Psoas muscle (tissue), 7 donors: ENCODE measurements at regions not wholly inside any gene's neighbourhood (a gene's known extent, or its start where the extent isn't known, plus 50 kb on each side); places are given as distances from the start of the nearest gene placed in this dataset.

ENCODE experiments used
- ATAC-seq, 4 donors: fragments of 200-7000 bp; cut with Tn5 transposase; one replicate each; pipeline ENCODE4 v1.9.1; 2020; ENCODE audit warnings: moderate library complexity in 3 of 4, mild to moderate bottlenecking in 2 of 4
- DNase-seq, 2 donors: peaks; one replicate each; pipeline ENCODE4 v3.0.0-alpha.2; 2020
- H3K27ac ChIP-seq: fragments of 200-600 bp; one replicate; pipeline ENCODE4 v1.8.0; 2022
- H3K27me3 ChIP-seq, 3 donors: fragments of 200-600 bp in 1 of 3; one replicate each; pipeline versions ENCODE4 v1.6.1 to v1.8.0; 2013 to 2022; ENCODE audit warnings: low read length in 2 of 3, mild to moderate bottlenecking in 2 of 3, moderate library complexity in 1 of 3; ENCODE audit not compliant: insufficient read depth in 3 of 3
- H3K36me3 ChIP-seq, 2 donors: fragments of 200-600 bp in 1 of 2; one replicate each; pipeline versions ENCODE4 v1.6.1 to v1.8.0; 2013 to 2022; ENCODE audit warnings: low read depth in 1 of 2, mild to moderate bottlenecking in 1 of 2, moderate library complexity in 1 of 2; ENCODE audit not compliant: insufficient read depth in 1 of 2
- H3K4me1 ChIP-seq: fragments of 200-600 bp; one replicate; pipeline ENCODE4 v1.8.0; 2022
- H3K4me3 ChIP-seq: fragments of 200-600 bp; one replicate; pipeline ENCODE4 v1.8.0; 2022; ENCODE audit warnings: mild to moderate bottlenecking
- H3K9me3 ChIP-seq: fragments of 200-600 bp; one replicate; pipeline ENCODE4 v1.8.0; 2022
- WGBS, 3 donors: extraction: QIAGEN DNeasy Blood & Tissue Kit; methylation state at CpG; one replicate each; pipeline versions ENCODE4 v1.1.6 to v1.1.7; 2013; 5-methylcytosine and 5-hydroxymethylcytosine counted together
- intact Hi-C, 2 donors: fragments of 100-400 bp; cut with DNase I; formaldehyde crosslinking; loops; one replicate each; pipeline versions ENCODE4 v1.11.0 to v1.14.2; 2022
- TF ChIP-seq, protein P1 (sequence below): fragments of 200-600 bp; IDR thresholded peaks from one replicate; pipeline ENCODE4 v1.8.0; 2022; ENCODE audit warnings: antibody characterized with exemption
- donor health status: healthy with polysubstance abuse.
- donor health status: DM: no; HTN: no; CAD: no; lungs with moderate emphysema.
- donor health status: Bipolar disorder and iron deficiency.
- donor health status: healthy.
- donor health status: DM: yes; HTN: yes; CAD: no.
- donor health status: DM: no; HTN: no; CAD: no.
- donor health status: DM: yes; HTN: yes; CAD: no.

GRCh38 chr10:107450056-107450455 is 285.6 kb upstream of the SORCS1 start:
- Histone ChIP-seq H3K36me3 (no peaks in the 10 kb centered on the region), H3K27ac (no peak overlapping the region), H3K4me1 (no peaks in the 10 kb centered on the region), H3K27me3 (no peaks in the 10 kb centered on the region), H3K9me3 (no peaks in the 10 kb centered on the region), H3K4me3 (no peak overlapping the region)
- WGBS, 3 donors: 88 to 92% (median 90%) methylated on average over 5 of the region's 5 CpGs
- ATAC-seq (no peak), DNase-seq (no peak)
- TF ChIP-seq, protein P1, sequence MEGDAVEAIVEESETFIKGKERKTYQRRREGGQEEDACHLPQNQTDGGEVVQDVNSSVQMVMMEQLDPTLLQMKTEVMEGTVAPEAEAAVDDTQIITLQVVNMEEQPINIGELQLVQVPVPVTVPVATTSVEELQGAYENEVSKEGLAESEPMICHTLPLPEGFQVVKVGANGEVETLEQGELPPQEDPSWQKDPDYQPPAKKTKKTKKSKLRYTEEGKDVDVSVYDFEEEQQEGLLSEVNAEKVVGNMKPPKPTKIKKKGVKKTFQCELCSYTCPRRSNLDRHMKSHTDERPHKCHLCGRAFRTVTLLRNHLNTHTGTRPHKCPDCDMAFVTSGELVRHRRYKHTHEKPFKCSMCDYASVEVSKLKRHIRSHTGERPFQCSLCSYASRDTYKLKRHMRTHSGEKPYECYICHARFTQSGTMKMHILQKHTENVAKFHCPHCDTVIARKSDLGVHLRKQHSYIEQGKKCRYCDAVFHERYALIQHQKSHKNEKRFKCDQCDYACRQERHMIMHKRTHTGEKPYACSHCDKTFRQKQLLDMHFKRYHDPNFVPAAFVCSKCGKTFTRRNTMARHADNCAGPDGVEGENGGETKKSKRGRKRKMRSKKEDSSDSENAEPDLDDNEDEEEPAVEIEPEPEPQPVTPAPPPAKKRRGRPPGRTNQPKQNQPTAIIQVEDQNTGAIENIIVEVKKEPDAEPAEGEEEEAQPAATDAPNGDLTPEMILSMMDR: no peak
- intact Hi-C loops: no loop called here

DNA sequence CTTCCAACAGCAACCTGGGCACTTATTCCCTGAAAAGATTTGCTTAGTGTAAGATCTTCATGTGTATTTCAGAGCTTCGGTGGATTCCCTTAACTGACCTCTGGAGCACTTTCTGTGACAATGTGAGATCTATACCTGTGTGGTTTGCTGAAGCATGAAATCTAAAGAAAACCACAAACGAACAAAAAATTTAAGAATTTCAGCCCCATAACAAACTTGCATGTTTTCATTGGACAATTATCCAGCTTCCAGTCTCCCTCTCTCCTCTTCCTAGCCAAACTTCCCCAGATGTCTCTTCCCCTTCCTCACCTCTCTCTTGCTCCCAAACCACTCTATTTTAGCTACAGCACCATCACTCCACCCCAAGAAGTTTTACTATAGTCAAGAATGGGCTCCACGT is 279.9 kb upstream of the SORCS1 start:
- intact Hi-C loops: no loop called here
- no peak overlapping the region for H3K4me3 ChIP-seq

GRCh38 chr10:107443813-107444212 is 279.3 kb upstream of the SORCS1 start:
- WGBS, 3 donors: 48 to 69% (median 69%) methylated on average over 2 of the region's 2 CpGs
- no peak overlapping the region for H3K27ac ChIP-seq
- TF ChIP-seq, protein P1: no peak
- H3K27me3 ChIP-seq: no peaks in the 10 kb centered on the region
- no peak overlapping the region for H3K4me3 ChIP-seq
- no peaks in the 10 kb centered on the region for H3K36me3 ChIP-seq
- intact Hi-C loops: no loop called here
- no peaks in the 10 kb centered on the region for H3K9me3 ChIP-seq
- ATAC-seq (no peak), DNase-seq (no peak)
- no peaks in the 10 kb centered on the region for H3K4me1 ChIP-seq

More for the DNA sequence above, 279.9 kb upstream of the SORCS1 start:
- Histone ChIP-seq H3K9me3 (no peaks in the 10 kb centered on the region), H3K4me1 (no peaks in the 10 kb centered on the region), H3K27ac (no peak overlapping the region), H3K36me3 (no peaks in the 10 kb centered on the region), H3K27me3 (no peaks in the 10 kb centered on the region)
- ATAC-seq (no peak), DNase-seq (no peak)
- TF ChIP-seq, protein P1: no peak
- WGBS, 3 donors: 73 to 82% (median 82%) methylated on average over 3 of the region's 3 CpGs

- no peaks in the 10 kb centered on the region for H3K9me3 ChIP-seq
- DNase-seq: no peak
- H3K36me3 ChIP-seq: no peaks in the 10 kb centered on the region
- WGBS, 3 donors: 0 to 1% (median 0%) methylated on average over 1 of the region's 1 CpG
- ATAC-seq: no peak
- H3K4me1 ChIP-seq: no peaks in the 10 kb centered on the region
- TF ChIP-seq, protein P1: no peak
- no peaks in the 10 kb centered on the region for H3K27me3 ChIP-seq
- no peak overlapping the region for H3K27ac ChIP-seq
- intact Hi-C loops: no loop called here
- no peak overlapping the region for H3K4me3 ChIP-seq
These were observed 278.8 kb upstream of the SORCS1 start for GRCh38 chr10:107443326-107443725.

GRCh38 chr10:107442035-107442505 is 277.6 kb upstream of the SORCS1 start:
- TF ChIP-seq, protein P1: no peak
- ATAC-seq (no peak), DNase-seq (no peak)
- no peaks in the 10 kb centered on the region for H3K36me3 ChIP-seq
- H3K9me3 ChIP-seq: no peaks in the 10 kb centered on the region
- H3K4me1 ChIP-seq: no peaks in the 10 kb centered on the region
- no peak overlapping the region for H3K27ac ChIP-seq
- no peaks in the 10 kb centered on the region for H3K27me3 ChIP-seq
- no peak overlapping the region for H3K4me3 ChIP-seq
- WGBS, 3 donors: 46 to 48% (median 46%) methylated on average over 5 of the region's 5 CpGs
- intact Hi-C loops: no loop called here
